ENCODE measurements at regions not wholly inside any gene's neighbourhood (a gene's known extent, or its start where the extent isn't known, plus 50 kb on each side); places are given as distances from the start of the nearest gene placed in this dataset.

GRCh38 chr6:132143258-132143657 is 192.1 kb upstream of the CCN2 start:
- no peak for TF ChIP-seq EZH2 (IDR thresholded peaks at IDR 0.05)
- TF ChIP-seq POLR2AphosphoS5 (IDR thresholded peaks at IDR 0.05; ENCODE audit: borderline replicate concordance, low read depth, low read length), result no peak
- TF ChIP-seq FOXP2 (optimal IDR thresholded peaks at IDR 0.05; ENCODE audit: control extremely low read depth, extremely low read length, insufficient read depth), result no peak
